Lung (tissue), 11 donors: ENCODE measurements at regions not wholly inside any gene's neighbourhood (a gene's known extent, or its start where the extent isn't known, plus 50 kb on each side); places are given as distances from the start of the nearest gene placed in this dataset.

Experiments used
- ATAC-seq: fragments of 200-7000 bp; cut with Tn5 transposase; one replicate; pipeline ENCODE4 v1.9.1; 2020; ENCODE audit warnings: moderate number of reproducible peaks; ENCODE audit not compliant: insufficient read depth, low FRiP score
- DNase-seq, 3 donors: peaks; one replicate each; pipeline ENCODE4 v3.0.0-alpha.2; 2013 to 2017
- H3K27ac ChIP-seq, 2 donors: one replicate each; pipeline ENCODE4 v1.5.1; 2013; ENCODE audit warnings: mild to moderate bottlenecking in 2 of 2, moderate library complexity in 2 of 2, control low read depth in 1 of 2, inconsistent platforms in 1 of 2, low read depth in 1 of 2, low read length in 1 of 2
- H3K27me3 ChIP-seq, 3 donors: one replicate each; pipeline ENCODE4 v1.5.1; 2013; ENCODE audit warnings: low read length in 2 of 3; ENCODE audit not compliant: control insufficient read depth in 3 of 3, insufficient read depth in 3 of 3
- H3K36me3 ChIP-seq, 4 donors: one replicate each; pipeline ENCODE4 v1.5.1; 2013; ENCODE audit warnings: low read length in 4 of 4, mild to moderate bottlenecking in 1 of 4, moderate library complexity in 1 of 4; ENCODE audit not compliant: control insufficient read depth in 4 of 4, insufficient read depth in 4 of 4
- H3K4me1 ChIP-seq, 5 donors: one replicate each; pipeline ENCODE4 v1.5.1; 2013; ENCODE audit warnings: low read length in 5 of 5, mild to moderate bottlenecking in 2 of 5, moderate library complexity in 1 of 5; ENCODE audit not compliant: control insufficient read depth in 5 of 5, insufficient read depth in 5 of 5
- H3K4me3 ChIP-seq: one replicate; pipeline ENCODE4 v1.5.1; 2013; ENCODE audit warnings: mild to moderate bottlenecking, control low read depth, moderate library complexity
- H3K9ac ChIP-seq, 2 donors: one replicate each; pipeline ENCODE4 v1.5.1; 2013; ENCODE audit warnings: low read length in 2 of 2, control low read depth in 1 of 2; ENCODE audit not compliant: insufficient read depth in 1 of 2
- H3K9me3 ChIP-seq, 4 donors: one replicate each; pipeline ENCODE4 v1.5.1; 2013; ENCODE audit warnings: low read length in 3 of 4, mild to moderate bottlenecking in 1 of 4, moderate library complexity in 1 of 4; ENCODE audit not compliant: control insufficient read depth in 4 of 4, insufficient read depth in 3 of 4
- WGBS, 2 donors: extraction: QIAGEN DNeasy Blood & Tissue Kit; methylation state at CpG; one replicate each; pipeline ENCODE4 v1.1.7; 2013; 5-methylcytosine and 5-hydroxymethylcytosine counted together
- TF ChIP-seq, protein P1 (sequence below): IDR thresholded peaks from 2 replicates; pipeline ENCODE4 v1.5.1; 2012; ENCODE audit warnings: mild to moderate bottlenecking; ENCODE audit errors: control extremely low read depth, extremely low read depth
- donor health status: control.
- donor health status: control.
- donor health status: Bipolar disorder and iron deficiency.
- donor health status: healthy.
- donor health status: DM: yes; HTN: yes; CAD: no.

DNA sequence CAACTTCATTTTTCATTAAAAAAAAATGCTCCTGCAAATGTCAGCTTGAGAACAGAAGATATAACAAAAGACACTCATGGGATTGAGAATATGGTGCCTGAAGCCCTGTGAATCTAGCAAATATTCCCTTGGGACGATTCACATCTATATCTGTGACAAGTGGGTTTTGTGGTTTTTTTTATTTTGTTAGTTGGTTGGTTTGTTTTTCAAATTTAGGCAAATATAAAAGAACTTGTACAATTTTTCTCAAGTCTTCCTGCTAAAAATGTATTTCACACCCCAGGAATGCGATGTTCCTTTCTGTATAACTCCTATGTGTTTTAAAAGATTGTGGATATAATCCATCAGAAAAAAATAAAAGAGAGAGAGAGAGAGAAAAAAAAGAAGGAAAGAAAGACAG, 1061.8 kb upstream of the ARRDC3 start:
- WGBS, 2 donors, result 80 to 83% methylated on average over 2 of the region's 2 CpGs
- Histone ChIP-seq H3K27ac (no peak overlapping the region), H3K4me1 (no peaks in the 10 kb centered on the region), H3K4me3 (no peak overlapping the region), H3K9ac (no peak overlapping the region), H3K27me3 (no peaks in the 10 kb centered on the region), H3K9me3 (no peaks in the 10 kb centered on the region), H3K36me3 (no peaks in the 10 kb centered on the region)
- no peak for DNase-seq
- TF ChIP-seq, protein P1, sequence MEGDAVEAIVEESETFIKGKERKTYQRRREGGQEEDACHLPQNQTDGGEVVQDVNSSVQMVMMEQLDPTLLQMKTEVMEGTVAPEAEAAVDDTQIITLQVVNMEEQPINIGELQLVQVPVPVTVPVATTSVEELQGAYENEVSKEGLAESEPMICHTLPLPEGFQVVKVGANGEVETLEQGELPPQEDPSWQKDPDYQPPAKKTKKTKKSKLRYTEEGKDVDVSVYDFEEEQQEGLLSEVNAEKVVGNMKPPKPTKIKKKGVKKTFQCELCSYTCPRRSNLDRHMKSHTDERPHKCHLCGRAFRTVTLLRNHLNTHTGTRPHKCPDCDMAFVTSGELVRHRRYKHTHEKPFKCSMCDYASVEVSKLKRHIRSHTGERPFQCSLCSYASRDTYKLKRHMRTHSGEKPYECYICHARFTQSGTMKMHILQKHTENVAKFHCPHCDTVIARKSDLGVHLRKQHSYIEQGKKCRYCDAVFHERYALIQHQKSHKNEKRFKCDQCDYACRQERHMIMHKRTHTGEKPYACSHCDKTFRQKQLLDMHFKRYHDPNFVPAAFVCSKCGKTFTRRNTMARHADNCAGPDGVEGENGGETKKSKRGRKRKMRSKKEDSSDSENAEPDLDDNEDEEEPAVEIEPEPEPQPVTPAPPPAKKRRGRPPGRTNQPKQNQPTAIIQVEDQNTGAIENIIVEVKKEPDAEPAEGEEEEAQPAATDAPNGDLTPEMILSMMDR, result no peak
- ATAC-seq, result no peak

DNA sequence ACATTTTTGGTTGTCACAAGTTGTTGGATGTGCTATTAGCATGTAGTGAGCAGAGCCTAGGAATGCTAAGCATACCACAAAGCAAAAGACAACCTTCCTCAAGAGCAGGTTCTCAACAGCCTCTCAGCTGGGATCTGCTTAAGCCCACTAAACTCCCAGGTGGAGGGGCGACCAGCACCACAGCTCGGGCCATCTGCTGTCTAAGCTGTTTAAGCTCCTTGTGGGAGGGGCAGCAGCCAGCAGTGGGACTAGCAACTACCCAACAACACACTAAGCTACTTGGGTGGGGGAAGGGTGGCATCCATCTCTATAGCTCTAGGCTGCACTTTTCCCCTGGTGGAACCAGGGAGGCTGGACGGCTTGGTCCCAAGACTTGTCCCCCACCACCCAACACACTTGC, 1052.7 kb upstream of the ARRDC3 start:
- ATAC-seq, result no peak
- Histone ChIP-seq H3K27ac (no peak overlapping the region), H3K9ac (no peak overlapping the region), H3K4me3 (no peak overlapping the region), H3K9me3 (peaks cover 0 to 6% (median 2%) of the 10 kb centered on the region in 4 donors), H3K27me3 (no peaks in the 10 kb centered on the region), H3K4me1 (no peaks in the 10 kb centered on the region), H3K36me3 (no peaks in the 10 kb centered on the region)
- WGBS, 2 donors, result 81 to 90% methylated on average over 3 of the region's 3 CpGs
- DNase-seq, result no peak
- TF ChIP-seq, protein P1, result no peak

DNA sequence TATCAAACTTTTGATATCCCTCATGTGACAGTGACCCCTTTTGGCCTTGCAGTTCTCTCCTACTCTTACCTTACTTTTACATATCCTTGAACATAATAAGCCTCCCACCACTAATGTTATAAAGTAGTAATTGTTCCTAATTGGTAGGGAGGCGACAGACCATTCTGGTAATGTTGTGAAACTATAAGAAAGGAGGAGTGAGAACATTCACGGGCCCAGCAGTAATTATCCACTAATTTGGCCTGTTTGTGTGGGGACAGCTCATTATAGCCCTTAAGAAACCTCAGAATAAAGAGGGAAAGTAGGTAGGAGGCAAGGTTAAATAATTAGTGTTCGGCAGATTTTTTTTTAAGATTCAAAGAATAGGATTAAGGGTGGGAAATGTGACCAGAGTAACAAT, 1046.5 kb upstream of the ARRDC3 start:
- H3K36me3 ChIP-seq, result no peaks in the 10 kb centered on the region
- H3K27ac ChIP-seq, result no peak overlapping the region
- H3K4me1 ChIP-seq, result no peaks in the 10 kb centered on the region
- no peak overlapping the region for H3K4me3 ChIP-seq
- DNase-seq (no peak), ATAC-seq (no peak)
- no peak overlapping the region for H3K9ac ChIP-seq
- TF ChIP-seq, protein P1, result no peak
- no peaks in the 10 kb centered on the region for H3K27me3 ChIP-seq
- no peaks in the 10 kb centered on the region for H3K9me3 ChIP-seq
- WGBS, 2 donors, result 77 to 87% methylated on average over 3 of the region's 3 CpGs

DNA sequence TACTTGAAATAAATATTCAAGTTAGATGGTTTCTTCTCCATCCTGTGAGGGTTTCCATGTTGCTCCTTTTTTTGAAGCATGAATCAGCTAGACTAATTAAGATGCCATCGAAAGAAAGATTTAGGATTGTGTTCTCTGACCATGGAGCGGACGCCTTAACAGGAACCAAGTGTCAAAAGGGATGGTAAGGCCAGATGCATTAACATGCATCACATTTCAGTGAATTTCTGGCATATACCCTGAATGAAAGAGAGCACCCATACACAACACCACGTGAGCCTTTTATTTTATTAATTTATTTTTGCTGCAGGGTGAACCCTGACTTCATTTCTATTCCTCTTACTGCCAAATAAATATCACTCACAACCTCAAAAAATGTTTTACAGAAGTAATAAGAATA, 1045.3 kb upstream of the ARRDC3 start:
- Histone ChIP-seq H3K27me3 (no peaks in the 10 kb centered on the region), H3K27ac (no peak overlapping the region), H3K9ac (no peak overlapping the region), H3K4me3 (no peak overlapping the region), H3K4me1 (no peaks in the 10 kb centered on the region), H3K9me3 (peaks cover 0 to 4% (median 0%) of the 10 kb centered on the region in 4 donors), H3K36me3 (no peaks in the 10 kb centered on the region)
- ATAC-seq, result no peak
- 79 to 80% methylated on average over 4 of the region's 4 CpGs for WGBS, 2 donors
- DNase-seq, result no peak
- TF ChIP-seq, protein P1, result no peak
